Panc1 (cell line): ENCODE measurements at regions not wholly inside any gene's neighbourhood (a gene's known extent, or its start where the extent isn't known, plus 50 kb on each side); places are given as distances from the start of the nearest gene placed in this dataset.
"Not testable (repeated sequence)": the region's sequence is repeated elsewhere in the genome, so short reads cannot be mapped to it uniquely, and the experiment has no call there.

Experiments used
- ATAC-seq: fragments of 200-7000 bp; cut with Tn5 transposase; 2 replicates; pipeline ENCODE4 v1.9.1; 2020; ENCODE audit warnings: mild to moderate bottlenecking, moderate library complexity
- BruUV-seq: library from RNA; stranded (reverse); fragments of 400-500 nt; replicated peaks from 2 replicates; lab custom pipeline; 2021; lab: Mats Ljungman, UMichigan
- CTCF ChIA-PET: fragments of 300-600 bp; sonication (Branson Sonifier 250); formaldehyde crosslinking; loops from one replicate; lab custom pipeline; 2022; ENCODE audit warnings: antibody characterized with exemption; lab: Charles Lee
- POLR2A ChIA-PET: fragments of 300-600 bp; sonication (Branson Sonifier 250); formaldehyde crosslinking; loops from one replicate; lab custom pipeline; 2022; ENCODE audit warnings: antibody characterized with exemption; lab: Charles Lee
- DNase-seq: peaks from one replicate; pipeline ENCODE4 v3.0.0-alpha.2; 2010; ENCODE audit warnings: low read depth, low spot score
- H3K27ac ChIP-seq: 2 replicates; pipeline ENCODE4 v1.5.1; 2011; ENCODE audit warnings: mild to moderate bottlenecking, low read length, inconsistent platforms
- H3K27me3 ChIP-seq: fragments of 200-500 bp; sonication (Bioruptor generic); 2 replicates; pipeline ENCODE4 v1.6.0; 2014; ENCODE audit warnings: low read length, inconsistent platforms; ENCODE audit not compliant: control insufficient read depth, insufficient read depth
- H3K36me3 ChIP-seq: fragments of 200-500 bp; sonication (Bioruptor generic); 2 replicates; pipeline ENCODE4 v1.5.1; 2014; ENCODE audit warnings: inconsistent platforms, mild to moderate bottlenecking, low read length, moderate library complexity; ENCODE audit not compliant: control insufficient read depth, insufficient read depth
- H3K4me1 ChIP-seq: 2 replicates; pipeline ENCODE4 v1.5.1; 2011; ENCODE audit warnings: inconsistent platforms, mild to moderate bottlenecking, low read length, moderate library complexity; ENCODE audit not compliant: control insufficient read depth, insufficient read depth
- H3K4me3 ChIP-seq, 2 experiments: 2 replicates each; pipeline ENCODE4 v1.5.1; 2011 to 2012; ENCODE audit warnings: low read depth in 2 of 2, low read length in 2 of 2, mild to moderate bottlenecking in 2 of 2, inconsistent platforms in 1 of 2, moderate library complexity in 1 of 2
- H3K9me3 ChIP-seq: fragments of 200-500 bp; sonication (Bioruptor generic); 2 replicates; pipeline ENCODE4 v1.5.1; 2014; ENCODE audit warnings: low read depth, mild to moderate bottlenecking, inconsistent platforms, low read length, moderate library complexity; ENCODE audit not compliant: control insufficient read depth, insufficient read depth
- CTCF ChIP-seq: fragments of 450-650 bp; IDR thresholded peaks from 2 replicates; pipeline ENCODE4 v1.5.1; 2017; ENCODE audit warnings: mild to moderate bottlenecking
- POLR2AphosphoS5 ChIP-seq: IDR thresholded peaks from 2 replicates; pipeline ENCODE4 v1.6.1; 2012; ENCODE audit warnings: mild to moderate bottlenecking, low read depth, low read length, moderate library complexity
- SIN3A ChIP-seq: IDR thresholded peaks from 2 replicates; pipeline ENCODE4 v1.6.1; 2012; ENCODE audit warnings: low read depth, mild to moderate bottlenecking, low read length, moderate library complexity, borderline replicate concordance; ENCODE audit not compliant: insufficient read depth
- TCF7L2 ChIP-seq: IDR thresholded peaks from 2 replicates; pipeline ENCODE4 v1.6.1; 2011; ENCODE audit warnings: mild to moderate bottlenecking, low read depth, low read length, inconsistent platforms
- in situ Hi-C: cut with HindIII; loops from 2 replicates; pipeline ENCODE4 v1.10.0; 2016; ENCODE audit warnings: low sequenced_read_pairs, low pct_unique_long_range_greater_than_20kb
- intact Hi-C: fragments of 100-400 bp; cut with micrococcal nuclease; formaldehyde crosslinking; loops from one replicate; pipeline ENCODE4 v1.10.0; 2022; ENCODE audit not compliant: unreplicated experiment
- TF ChIP-seq, protein P1 (sequence below), 2 experiments: IDR thresholded peaks; 2 replicates each; pipeline ENCODE4 v1.6.1; 2011 to 2012; ENCODE audit warnings: low read depth in 2 of 2, control low read depth in 1 of 2, low read length in 1 of 2, mild to moderate bottlenecking in 1 of 2, moderate library complexity in 1 of 2; ENCODE audit not compliant: insufficient read depth in 1 of 2

- DNase-seq (no peak), ATAC-seq (no peak)
- TF ChIP-seq SIN3A, result no peak
- TF ChIP-seq TCF7L2, result no peak
- TF ChIP-seq CTCF, result no peak
- TF ChIP-seq, protein P1, sequence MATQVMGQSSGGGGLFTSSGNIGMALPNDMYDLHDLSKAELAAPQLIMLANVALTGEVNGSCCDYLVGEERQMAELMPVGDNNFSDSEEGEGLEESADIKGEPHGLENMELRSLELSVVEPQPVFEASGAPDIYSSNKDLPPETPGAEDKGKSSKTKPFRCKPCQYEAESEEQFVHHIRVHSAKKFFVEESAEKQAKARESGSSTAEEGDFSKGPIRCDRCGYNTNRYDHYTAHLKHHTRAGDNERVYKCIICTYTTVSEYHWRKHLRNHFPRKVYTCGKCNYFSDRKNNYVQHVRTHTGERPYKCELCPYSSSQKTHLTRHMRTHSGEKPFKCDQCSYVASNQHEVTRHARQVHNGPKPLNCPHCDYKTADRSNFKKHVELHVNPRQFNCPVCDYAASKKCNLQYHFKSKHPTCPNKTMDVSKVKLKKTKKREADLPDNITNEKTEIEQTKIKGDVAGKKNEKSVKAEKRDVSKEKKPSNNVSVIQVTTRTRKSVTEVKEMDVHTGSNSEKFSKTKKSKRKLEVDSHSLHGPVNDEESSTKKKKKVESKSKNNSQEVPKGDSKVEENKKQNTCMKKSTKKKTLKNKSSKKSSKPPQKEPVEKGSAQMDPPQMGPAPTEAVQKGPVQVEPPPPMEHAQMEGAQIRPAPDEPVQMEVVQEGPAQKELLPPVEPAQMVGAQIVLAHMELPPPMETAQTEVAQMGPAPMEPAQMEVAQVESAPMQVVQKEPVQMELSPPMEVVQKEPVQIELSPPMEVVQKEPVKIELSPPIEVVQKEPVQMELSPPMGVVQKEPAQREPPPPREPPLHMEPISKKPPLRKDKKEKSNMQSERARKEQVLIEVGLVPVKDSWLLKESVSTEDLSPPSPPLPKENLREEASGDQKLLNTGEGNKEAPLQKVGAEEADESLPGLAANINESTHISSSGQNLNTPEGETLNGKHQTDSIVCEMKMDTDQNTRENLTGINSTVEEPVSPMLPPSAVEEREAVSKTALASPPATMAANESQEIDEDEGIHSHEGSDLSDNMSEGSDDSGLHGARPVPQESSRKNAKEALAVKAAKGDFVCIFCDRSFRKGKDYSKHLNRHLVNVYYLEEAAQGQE (IDR thresholded peaks at IDR 0.05; ENCODE audit: insufficient read depth in 1 of 2, low read depth in 2 of 2, low read length in 1 of 2), result no peak
- no peak for TF ChIP-seq POLR2AphosphoS5
- ChIA-PET CTCF (no interaction called here), POLR2A (no interaction called here)
- H3K27ac ChIP-seq, result no peak overlapping the region
- BruUV-seq, result no TSS peak
- in situ Hi-C loops, result no loop called here
- H3K4me1 ChIP-seq, result no peaks in the 10 kb centered on the region
- H3K4me3 ChIP-seq, result no peak overlapping the region
- H3K9me3 ChIP-seq, result no peaks in the 10 kb centered on the region
- no peaks in the 10 kb centered on the region for H3K27me3 ChIP-seq
- no peaks in the 10 kb centered on the region for H3K36me3 ChIP-seq
- intact Hi-C loops, result no loop called here
Observed at GRCh38 chr7:67928141-67928540, 931.5 kb downstream of the TYW1 start.

DNA sequence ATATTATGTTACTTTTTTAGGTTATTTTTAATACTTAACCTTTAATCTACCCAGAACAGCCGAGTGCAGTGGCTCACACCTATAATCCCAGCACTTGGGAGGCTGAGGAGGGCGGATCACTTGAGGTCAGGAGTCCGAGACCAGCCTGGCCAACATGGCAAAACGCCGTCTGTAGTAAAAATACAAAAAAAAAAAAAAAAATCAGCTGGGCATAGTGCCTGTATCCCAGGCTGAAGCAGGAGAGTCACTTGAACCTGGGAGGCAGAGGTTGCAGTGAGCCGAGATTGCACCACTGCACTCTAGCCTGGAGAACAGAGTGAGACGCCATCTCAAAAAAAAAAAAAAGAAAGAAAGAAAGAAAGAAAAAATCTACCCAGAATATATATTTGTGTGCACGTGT is 939.8 kb downstream of the TYW1 start:
- H3K4me3 ChIP-seq, BruUV-seq, intact Hi-C loops, POLR2A ChIA-PET, H3K9me3 ChIP-seq, H3K27me3 ChIP-seq, in situ Hi-C loops, ATAC-seq, H3K4me1 ChIP-seq, H3K27ac ChIP-seq, H3K36me3 ChIP-seq, DNase-seq: not testable (repeated sequence)
- CTCF ChIA-PET, result interaction anchor here (0.6 kb wide), 1 partner anchor 55 kb away, joined by 3 read pairs; no protein-coding TSS in a partner anchor

DNA sequence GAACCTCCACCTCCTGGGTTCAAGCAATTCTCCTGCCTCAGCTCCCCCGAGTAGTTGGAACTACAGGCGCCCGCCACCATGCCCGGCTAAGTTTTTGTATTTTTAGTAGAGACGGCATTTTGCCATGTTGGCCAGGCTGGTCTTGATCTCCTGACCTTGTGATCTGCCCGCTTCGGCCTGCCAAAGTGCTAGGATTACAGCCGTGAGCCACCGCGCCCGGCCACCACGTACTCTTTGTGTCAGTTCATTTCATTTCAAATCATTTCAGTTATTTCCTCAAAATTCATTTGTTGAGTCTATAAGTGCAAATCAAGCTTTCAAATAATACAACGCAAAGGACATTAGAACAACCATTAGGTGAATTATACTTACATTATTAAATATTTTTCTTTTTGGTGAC is 943.8 kb downstream of the TYW1 start:
- DNase-seq (no peak), ATAC-seq (no peak)
- TF ChIP-seq, protein P1 (IDR thresholded peaks at IDR 0.05; ENCODE audit: insufficient read depth in 1 of 2, low read depth in 2 of 2, low read length in 1 of 2), result no peak
- TF ChIP-seq POLR2AphosphoS5 (no peak), TCF7L2 (no peak), CTCF (no peak), SIN3A (no peak)
- POLR2A ChIA-PET, result no interaction called here
- H3K36me3 ChIP-seq, result no peaks in the 10 kb centered on the region
- in situ Hi-C loops, result no loop called here
- H3K4me1 ChIP-seq, result peaks cover 3% of the 10 kb centered on the region; the same call in 1 of the 2 replicates
- no peak overlapping the region for H3K4me3 ChIP-seq
- no peaks in the 10 kb centered on the region for H3K27me3 ChIP-seq
- intact Hi-C loops, result no loop called here
- no peaks in the 10 kb centered on the region for H3K9me3 ChIP-seq
- H3K27ac ChIP-seq, result no peak overlapping the region
- BruUV-seq, result no TSS peak
- CTCF ChIA-PET, result no interaction called here
